ENCODE measurements at regions not wholly inside any gene's neighbourhood (a gene's known extent, or its start where the extent isn't known, plus 50 kb on each side); places are given as distances from the start of the nearest gene placed in this dataset.

DNA sequence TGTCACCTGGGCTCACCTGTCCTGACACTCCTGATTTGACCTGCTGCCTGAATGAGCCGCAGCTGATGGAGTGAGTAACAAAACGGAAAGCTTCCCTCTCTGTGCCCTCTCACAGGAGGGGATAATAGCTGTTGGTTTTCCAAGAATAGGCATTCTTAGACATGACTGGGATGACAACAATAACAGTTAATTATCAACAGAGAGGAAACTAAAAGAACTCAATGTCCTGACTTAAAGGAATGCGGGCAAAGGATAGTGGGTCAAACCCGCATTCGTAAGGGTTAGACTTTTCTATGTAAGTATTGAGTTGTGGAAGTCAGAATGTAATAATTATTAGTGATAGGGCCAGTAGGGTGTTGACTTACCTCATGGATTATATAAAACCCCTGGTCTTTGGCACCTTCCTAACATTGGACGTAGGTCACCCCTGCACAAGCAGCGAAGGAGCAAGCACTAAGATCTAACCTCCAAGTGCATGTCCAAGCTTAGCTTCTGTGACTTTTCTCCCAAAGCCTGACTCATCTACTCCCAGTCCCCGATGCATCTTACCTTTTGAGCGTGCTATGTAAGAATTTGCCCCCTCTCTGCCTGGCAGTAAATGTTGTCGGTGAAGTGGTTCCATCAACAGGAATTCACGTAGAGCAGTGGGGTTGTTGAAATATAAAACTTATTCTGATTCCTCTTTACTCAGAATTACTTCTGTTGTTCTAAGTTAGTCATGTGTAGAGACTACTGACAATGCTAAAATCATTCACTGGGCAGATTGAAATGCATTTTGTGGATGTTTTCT is 442.3 kb downstream of the FGF9 start:
- no peak for TF ChIP-seq POLR2AphosphoS5 (IDR thresholded peaks at IDR 0.05; ENCODE audit: low read depth, low read length)
- no peak for TF ChIP-seq TAF1 (IDR thresholded peaks at IDR 0.05; ENCODE audit: borderline replicate concordance, insufficient read depth, low read length)
- no peak for TF ChIP-seq SIN3A (IDR thresholded peaks at IDR 0.05; ENCODE audit: borderline replicate concordance, insufficient read depth, low read length)
- TF ChIP-seq, protein P1, sequence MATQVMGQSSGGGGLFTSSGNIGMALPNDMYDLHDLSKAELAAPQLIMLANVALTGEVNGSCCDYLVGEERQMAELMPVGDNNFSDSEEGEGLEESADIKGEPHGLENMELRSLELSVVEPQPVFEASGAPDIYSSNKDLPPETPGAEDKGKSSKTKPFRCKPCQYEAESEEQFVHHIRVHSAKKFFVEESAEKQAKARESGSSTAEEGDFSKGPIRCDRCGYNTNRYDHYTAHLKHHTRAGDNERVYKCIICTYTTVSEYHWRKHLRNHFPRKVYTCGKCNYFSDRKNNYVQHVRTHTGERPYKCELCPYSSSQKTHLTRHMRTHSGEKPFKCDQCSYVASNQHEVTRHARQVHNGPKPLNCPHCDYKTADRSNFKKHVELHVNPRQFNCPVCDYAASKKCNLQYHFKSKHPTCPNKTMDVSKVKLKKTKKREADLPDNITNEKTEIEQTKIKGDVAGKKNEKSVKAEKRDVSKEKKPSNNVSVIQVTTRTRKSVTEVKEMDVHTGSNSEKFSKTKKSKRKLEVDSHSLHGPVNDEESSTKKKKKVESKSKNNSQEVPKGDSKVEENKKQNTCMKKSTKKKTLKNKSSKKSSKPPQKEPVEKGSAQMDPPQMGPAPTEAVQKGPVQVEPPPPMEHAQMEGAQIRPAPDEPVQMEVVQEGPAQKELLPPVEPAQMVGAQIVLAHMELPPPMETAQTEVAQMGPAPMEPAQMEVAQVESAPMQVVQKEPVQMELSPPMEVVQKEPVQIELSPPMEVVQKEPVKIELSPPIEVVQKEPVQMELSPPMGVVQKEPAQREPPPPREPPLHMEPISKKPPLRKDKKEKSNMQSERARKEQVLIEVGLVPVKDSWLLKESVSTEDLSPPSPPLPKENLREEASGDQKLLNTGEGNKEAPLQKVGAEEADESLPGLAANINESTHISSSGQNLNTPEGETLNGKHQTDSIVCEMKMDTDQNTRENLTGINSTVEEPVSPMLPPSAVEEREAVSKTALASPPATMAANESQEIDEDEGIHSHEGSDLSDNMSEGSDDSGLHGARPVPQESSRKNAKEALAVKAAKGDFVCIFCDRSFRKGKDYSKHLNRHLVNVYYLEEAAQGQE (IDR thresholded peaks at IDR 0.05; ENCODE audit: insufficient read depth in 1 of 2, low read depth in 2 of 2, low read length in 2 of 2) = no peak
